ENCODE measurements at regions not wholly inside any gene's neighbourhood (a gene's known extent, or its start where the extent isn't known, plus 50 kb on each side); places are given as distances from the start of the nearest gene placed in this dataset.

- peaks cover 22% of the 10 kb centered on the region for H3K9me3 Mint-ChIP-seq (ENCODE audit: low read depth, unreplicated experiment)
- no peak overlapping the region for H3K27ac Mint-ChIP-seq (ENCODE audit: unreplicated experiment)
- intact Hi-C loops (cut with micrococcal nuclease; ENCODE audit: unreplicated experiment): no loop called here
- H3K27me3 Mint-ChIP-seq (ENCODE audit: unreplicated experiment): no peaks in the 10 kb centered on the region
- H3K4me3 Mint-ChIP-seq (ENCODE audit: low read depth, unreplicated experiment): no peak overlapping the region
- CTCF ChIA-PET: no interaction called here
- TF ChIP-seq CTCF (IDR thresholded peaks at IDR 0.05; ENCODE audit: unreplicated experiment): no peak
- BruUV-seq (replicated peaks): no TSS peak
- no peaks in the 10 kb centered on the region for H3K4me1 Mint-ChIP-seq (ENCODE audit: low read depth, unreplicated experiment)
- no peak for DNase-seq
- no peaks in the 10 kb centered on the region for H3K36me3 Mint-ChIP-seq (ENCODE audit: insufficient read depth, unreplicated experiment)
Measured at GRCh38 chr5:25862276-25862675, 1176.1 kb downstream of the CDH9 start.

- TF ChIP-seq CTCF (IDR thresholded peaks at IDR 0.05; ENCODE audit: unreplicated experiment): no peak
- no TSS peak for BruUV-seq (replicated peaks)
- no peak for DNase-seq
- no peak overlapping the region for H3K4me3 Mint-ChIP-seq (ENCODE audit: low read depth, unreplicated experiment)
- CTCF ChIA-PET: no interaction called here
- no peaks in the 10 kb centered on the region for H3K36me3 Mint-ChIP-seq (ENCODE audit: insufficient read depth, unreplicated experiment)
- peaks cover 19% of the 10 kb centered on the region for H3K9me3 Mint-ChIP-seq (ENCODE audit: low read depth, unreplicated experiment)
- intact Hi-C loops (cut with micrococcal nuclease; ENCODE audit: unreplicated experiment): no loop called here
- no peaks in the 10 kb centered on the region for H3K27me3 Mint-ChIP-seq (ENCODE audit: unreplicated experiment)
- H3K27ac Mint-ChIP-seq (ENCODE audit: unreplicated experiment): no peak overlapping the region
- no peaks in the 10 kb centered on the region for H3K4me1 Mint-ChIP-seq (ENCODE audit: low read depth, unreplicated experiment)
Measured at GRCh38 chr5:25858019-25858418, 1180.4 kb downstream of the CDH9 start.

- H3K4me3 Mint-ChIP-seq (ENCODE audit: low read depth, unreplicated experiment): no peak overlapping the region
- H3K4me1 Mint-ChIP-seq (ENCODE audit: low read depth, unreplicated experiment): no peaks in the 10 kb centered on the region
- no peaks in the 10 kb centered on the region for H3K36me3 Mint-ChIP-seq (ENCODE audit: insufficient read depth, unreplicated experiment)
- no TSS peak for BruUV-seq (replicated peaks)
- no peak for TF ChIP-seq CTCF (IDR thresholded peaks at IDR 0.05; ENCODE audit: unreplicated experiment)
- DNase-seq: no peak
- intact Hi-C loops (cut with micrococcal nuclease; ENCODE audit: unreplicated experiment): no loop called here
- H3K27ac Mint-ChIP-seq (ENCODE audit: unreplicated experiment): no peak overlapping the region
- H3K9me3 Mint-ChIP-seq (ENCODE audit: low read depth, unreplicated experiment): peaks cover 7% of the 10 kb centered on the region
- CTCF ChIA-PET: no interaction called here
- no peaks in the 10 kb centered on the region for H3K27me3 Mint-ChIP-seq (ENCODE audit: unreplicated experiment)
Measured at GRCh38 chr5:25851301-25851700, 1187.1 kb downstream of the CDH9 start.

GRCh38 chr5:25850581-25850980, 1187.8 kb downstream of the CDH9 start:
- Mint-ChIP-seq H3K27me3 (ENCODE audit: unreplicated experiment) (no peaks in the 10 kb centered on the region), H3K4me1 (ENCODE audit: low read depth, unreplicated experiment) (no peaks in the 10 kb centered on the region), H3K36me3 (ENCODE audit: insufficient read depth, unreplicated experiment) (no peaks in the 10 kb centered on the region), H3K9me3 (ENCODE audit: low read depth, unreplicated experiment) (peaks cover 5% of the 10 kb centered on the region), H3K27ac (ENCODE audit: unreplicated experiment) (no peak overlapping the region), H3K4me3 (ENCODE audit: low read depth, unreplicated experiment) (no peak overlapping the region)
- CTCF ChIA-PET: no interaction called here
- no peak for DNase-seq
- intact Hi-C loops (cut with micrococcal nuclease; ENCODE audit: unreplicated experiment): no loop called here
- no peak for TF ChIP-seq CTCF (IDR thresholded peaks at IDR 0.05; ENCODE audit: unreplicated experiment)
- no TSS peak for BruUV-seq (replicated peaks)

- peaks cover 5% of the 10 kb centered on the region for H3K9me3 Mint-ChIP-seq (ENCODE audit: low read depth, unreplicated experiment)
- no peak overlapping the region for H3K4me3 Mint-ChIP-seq (ENCODE audit: low read depth, unreplicated experiment)
- DNase-seq: no peak
- H3K27me3 Mint-ChIP-seq (ENCODE audit: unreplicated experiment): no peaks in the 10 kb centered on the region
- intact Hi-C loops (cut with micrococcal nuclease; ENCODE audit: unreplicated experiment): no loop called here
- H3K36me3 Mint-ChIP-seq (ENCODE audit: insufficient read depth, unreplicated experiment): no peaks in the 10 kb centered on the region
- no peak overlapping the region for H3K27ac Mint-ChIP-seq (ENCODE audit: unreplicated experiment)
- CTCF ChIA-PET: no interaction called here
- BruUV-seq (replicated peaks): no TSS peak
- no peaks in the 10 kb centered on the region for H3K4me1 Mint-ChIP-seq (ENCODE audit: low read depth, unreplicated experiment)
- no peak for TF ChIP-seq CTCF (IDR thresholded peaks at IDR 0.05; ENCODE audit: unreplicated experiment)
Measured at GRCh38 chr5:25849270-25849669, 1189.1 kb downstream of the CDH9 start.

All from Calu3 (cell line).